Stimulated activated memory B cell treated with anti-CD40 and anti-IgM and Interleukin-4, amounts not matched to agents 10 μg/mL and 1 μg/mL and 100 μg/mL, for 72 hours (primary cell): ENCODE measurements at regions not wholly inside any gene's neighbourhood (a gene's known extent, or its start where the extent isn't known, plus 50 kb on each side); places are given as distances from the start of the nearest gene placed in this dataset.

ENCODE experiments used
- ATAC-seq: fragments of 150-1000 bp; cut with Tn5 transposase; 2 replicates; pipeline ENCODE4 v1.10.0; 2021
- H3K27ac Mint-ChIP-seq: one replicate; pipeline ENCODE4 v1.8.0; 2022; ENCODE audit warnings: mild to moderate bottlenecking, mixed read lengths
- H3K27me3 Mint-ChIP-seq: one replicate; pipeline ENCODE4 v1.8.0; 2022; ENCODE audit warnings: mixed read lengths
- H3K36me3 Mint-ChIP-seq: one replicate; pipeline ENCODE4 v1.8.0; 2022; ENCODE audit warnings: mixed read lengths
- H3K4me1 Mint-ChIP-seq: one replicate; pipeline ENCODE4 v1.8.0; 2022; ENCODE audit warnings: mixed read lengths
- H3K4me3 Mint-ChIP-seq: one replicate; pipeline ENCODE4 v1.8.0; 2022; ENCODE audit warnings: mild to moderate bottlenecking, moderate library complexity, mixed read lengths
- H3K9me3 Mint-ChIP-seq: one replicate; pipeline ENCODE4 v1.8.0; 2022; ENCODE audit warnings: mixed read lengths

DNA sequence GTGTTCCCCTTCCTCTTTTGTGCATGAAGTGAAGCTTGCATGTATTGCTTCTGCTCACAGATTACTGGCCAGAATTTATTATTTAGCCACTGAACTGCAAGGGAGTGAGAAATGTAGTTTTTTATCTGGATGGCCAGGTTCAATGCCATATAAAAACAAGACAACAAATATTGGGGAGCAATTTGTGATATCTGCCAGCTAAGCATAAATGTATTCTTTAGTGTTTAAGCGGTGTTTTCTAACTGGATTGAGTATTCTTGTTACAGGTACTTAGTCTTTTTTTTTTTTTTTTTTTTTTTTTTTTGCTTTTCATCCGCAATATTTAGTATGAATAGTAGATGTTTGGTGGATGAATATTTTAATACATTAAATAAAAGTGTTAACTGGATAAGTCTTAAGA, 158.2 kb downstream of the TFAP2B start:
- Mint-ChIP-seq H3K4me3 (no peak overlapping the region), H3K9me3 (peaks cover 2% of the 10 kb centered on the region), H3K27ac (no peak overlapping the region), H3K4me1 (no peaks in the 10 kb centered on the region), H3K27me3 (no peaks in the 10 kb centered on the region), H3K36me3 (no peaks in the 10 kb centered on the region)
- no peak for ATAC-seq

DNA sequence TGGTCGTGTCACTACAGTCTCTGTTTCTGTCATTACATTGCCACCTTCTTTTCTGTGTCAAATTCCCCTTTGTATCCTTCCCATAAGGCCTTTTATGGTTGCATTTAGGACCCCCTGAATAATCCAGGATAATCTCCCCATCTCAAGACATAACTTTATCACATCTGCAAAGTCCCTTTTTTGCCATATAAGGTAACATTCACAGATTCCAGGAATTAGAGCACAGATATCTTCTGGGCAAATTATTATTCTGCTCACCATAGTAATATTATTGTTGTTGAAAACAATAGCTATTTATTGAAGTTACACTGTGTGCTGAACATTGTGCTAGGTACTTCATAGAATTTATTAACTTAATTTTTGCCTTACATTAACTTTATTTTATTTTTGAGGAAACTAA, 159.1 kb downstream of the TFAP2B start:
- Mint-ChIP-seq H3K27ac (no peak overlapping the region), H3K9me3 (peaks cover 2% of the 10 kb centered on the region), H3K4me1 (no peaks in the 10 kb centered on the region), H3K36me3 (no peaks in the 10 kb centered on the region), H3K4me3 (no peak overlapping the region), H3K27me3 (no peaks in the 10 kb centered on the region)
- no peak for ATAC-seq

DNA sequence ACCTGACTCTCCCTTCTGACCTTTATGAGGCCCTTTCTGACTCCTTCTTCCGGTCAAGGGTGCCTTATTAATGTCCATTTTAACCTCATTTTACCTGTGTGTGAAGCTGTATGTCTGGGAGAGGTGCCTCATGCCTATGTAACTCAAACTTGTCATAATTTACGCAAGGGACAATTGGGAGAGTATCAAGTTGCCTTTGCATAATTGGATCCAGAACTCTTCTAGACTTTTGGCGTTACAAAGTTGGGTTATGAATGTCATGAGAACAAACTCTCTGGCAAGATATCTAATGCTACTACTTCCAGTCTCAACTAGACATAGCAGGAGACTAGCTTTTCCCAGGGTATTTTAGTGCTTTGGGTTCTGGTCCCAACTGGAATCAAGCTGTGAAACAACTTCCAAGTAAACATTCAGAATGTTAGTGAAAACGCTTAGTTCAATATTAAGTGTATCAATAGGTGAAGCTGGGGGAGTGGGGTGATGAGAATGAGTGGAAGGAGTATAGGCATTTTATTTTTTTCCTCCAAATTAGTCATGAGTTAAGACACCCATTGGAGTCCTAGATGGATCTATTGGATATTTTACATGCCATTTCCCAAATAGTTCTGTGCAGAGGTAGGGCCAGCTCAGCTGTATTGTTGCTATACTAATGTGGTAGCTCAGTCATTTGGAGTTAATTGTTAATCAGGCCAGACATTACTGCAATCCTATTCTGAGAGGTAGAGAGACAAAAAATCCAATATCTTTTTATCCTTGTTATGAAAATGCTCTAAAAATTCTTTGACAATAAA, 159.9 kb downstream of the TFAP2B start:
- Mint-ChIP-seq H3K4me3 (no peak overlapping the region), H3K9me3 (peaks cover 2% of the 10 kb centered on the region), H3K27me3 (no peaks in the 10 kb centered on the region), H3K36me3 (no peaks in the 10 kb centered on the region), H3K4me1 (no peaks in the 10 kb centered on the region), H3K27ac (no peak overlapping the region)
- no peak for ATAC-seq

- peaks cover 2% of the 10 kb centered on the region for H3K9me3 Mint-ChIP-seq
- H3K27me3 Mint-ChIP-seq = no peaks in the 10 kb centered on the region
- H3K4me3 Mint-ChIP-seq = no peak overlapping the region
- no peak overlapping the region for H3K27ac Mint-ChIP-seq
- ATAC-seq = no peak
- no peaks in the 10 kb centered on the region for H3K4me1 Mint-ChIP-seq
- no peaks in the 10 kb centered on the region for H3K36me3 Mint-ChIP-seq
Observed at GRCh38 chr6:50979171-50979525, 160.5 kb downstream of the TFAP2B start.

GRCh38 chr6:50984135-50984534, 165.5 kb downstream of the TFAP2B start:
- H3K4me3 Mint-ChIP-seq = no peak overlapping the region
- H3K27ac Mint-ChIP-seq = no peak overlapping the region
- ATAC-seq = no peak
- no peaks in the 10 kb centered on the region for H3K36me3 Mint-ChIP-seq
- no peaks in the 10 kb centered on the region for H3K27me3 Mint-ChIP-seq
- H3K4me1 Mint-ChIP-seq = no peaks in the 10 kb centered on the region
- H3K9me3 Mint-ChIP-seq = peaks cover 6% of the 10 kb centered on the region

- no peaks in the 10 kb centered on the region for H3K36me3 Mint-ChIP-seq
- no peaks in the 10 kb centered on the region for H3K4me1 Mint-ChIP-seq
- H3K9me3 Mint-ChIP-seq = peaks cover 4% of the 10 kb centered on the region
- no peak overlapping the region for H3K4me3 Mint-ChIP-seq
- H3K27me3 Mint-ChIP-seq = no peaks in the 10 kb centered on the region
- no peak for ATAC-seq
- H3K27ac Mint-ChIP-seq = no peak overlapping the region
Observed at GRCh38 chr6:50986319-50986718, 167.6 kb downstream of the TFAP2B start.

DNA sequence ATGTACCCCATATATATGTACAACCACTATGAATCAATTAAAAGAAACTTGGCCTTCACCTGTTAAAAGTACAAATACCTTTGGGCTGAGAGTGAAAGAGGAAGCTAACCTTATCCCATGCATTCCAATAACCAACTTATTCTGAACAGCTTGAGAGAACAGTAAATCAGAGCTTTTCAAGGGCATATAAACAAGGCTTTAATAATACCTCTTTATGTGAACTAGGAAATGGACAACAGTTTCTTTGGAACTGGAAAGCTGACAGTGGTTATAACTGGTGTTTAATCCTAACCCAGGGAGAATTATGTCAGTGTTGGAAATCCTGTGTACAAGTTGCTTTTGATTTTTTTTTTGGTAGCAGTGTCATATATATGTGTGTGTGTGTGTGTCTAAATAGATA, 170.5 kb downstream of the TFAP2B start:
- no peak overlapping the region for H3K4me3 Mint-ChIP-seq
- H3K36me3 Mint-ChIP-seq = no peaks in the 10 kb centered on the region
- peaks cover 4% of the 10 kb centered on the region for H3K9me3 Mint-ChIP-seq
- no peak for ATAC-seq
- H3K4me1 Mint-ChIP-seq = no peaks in the 10 kb centered on the region
- H3K27me3 Mint-ChIP-seq = no peaks in the 10 kb centered on the region
- H3K27ac Mint-ChIP-seq = no peak overlapping the region

DNA sequence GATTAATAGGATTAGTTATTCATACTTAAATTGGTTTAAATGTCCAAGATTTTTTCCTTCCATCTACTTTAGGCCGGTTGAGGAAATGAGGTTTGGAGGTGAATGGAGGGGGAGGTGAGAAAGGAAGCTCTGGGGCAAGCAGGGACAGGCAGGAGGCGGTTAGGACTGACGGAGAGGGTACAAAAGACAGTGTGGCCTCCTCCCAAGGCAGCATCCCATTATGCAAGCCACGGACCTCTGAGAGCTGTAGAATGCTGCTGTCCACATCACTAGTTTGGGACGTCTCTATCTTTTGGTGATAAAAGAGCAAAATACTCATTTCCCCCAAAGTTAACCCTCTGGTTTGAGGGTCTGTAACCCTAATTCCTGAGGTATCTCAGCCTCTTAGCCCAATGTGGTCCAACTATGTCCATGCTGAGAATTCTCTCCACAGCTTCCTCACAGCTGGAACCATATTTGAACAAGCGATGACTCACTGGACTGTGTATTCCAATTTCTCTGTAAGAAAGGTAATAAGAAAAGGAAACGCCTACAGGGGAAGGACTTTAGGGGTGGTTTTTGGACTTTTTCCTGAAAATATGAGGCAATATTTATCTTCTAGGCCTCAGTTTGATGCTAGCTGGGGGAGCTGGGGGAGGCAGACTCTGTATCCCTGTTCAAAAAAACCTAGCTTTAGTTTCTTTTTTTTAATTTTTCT, 172.2 kb downstream of the TFAP2B start:
- Mint-ChIP-seq H3K36me3 (no peaks in the 10 kb centered on the region), H3K9me3 (peaks cover 4% of the 10 kb centered on the region), H3K4me3 (no peak overlapping the region), H3K27ac (no peak overlapping the region), H3K27me3 (no peaks in the 10 kb centered on the region), H3K4me1 (no peaks in the 10 kb centered on the region)
- ATAC-seq = no peak

- Mint-ChIP-seq H3K4me1 (no peaks in the 10 kb centered on the region), H3K36me3 (no peaks in the 10 kb centered on the region), H3K4me3 (no peak overlapping the region), H3K9me3 (peaks cover 4% of the 10 kb centered on the region), H3K27ac (no peak overlapping the region), H3K27me3 (no peaks in the 10 kb centered on the region)
- no peak for ATAC-seq
Observed at GRCh38 chr6:50992232-50992631, 173.6 kb downstream of the TFAP2B start.

GRCh38 chr6:50992704-50993625, 174.3 kb downstream of the TFAP2B start:
- no peaks in the 10 kb centered on the region for H3K4me1 Mint-ChIP-seq
- H3K9me3 Mint-ChIP-seq = peaks cover 7% of the 10 kb centered on the region
- H3K4me3 Mint-ChIP-seq = no peak overlapping the region
- no peaks in the 10 kb centered on the region for H3K36me3 Mint-ChIP-seq
- H3K27me3 Mint-ChIP-seq = no peaks in the 10 kb centered on the region
- H3K27ac Mint-ChIP-seq = no peak overlapping the region
- no peak for ATAC-seq

- Mint-ChIP-seq H3K27me3 (no peaks in the 10 kb centered on the region), H3K4me3 (no peak overlapping the region), H3K36me3 (no peaks in the 10 kb centered on the region), H3K4me1 (no peaks in the 10 kb centered on the region), H3K27ac (no peak overlapping the region), H3K9me3 (peaks cover 3% of the 10 kb centered on the region)
- no peak for ATAC-seq
Observed at GRCh38 chr6:50993941-50994720, 175.5 kb downstream of the TFAP2B start.

GRCh38 chr6:50995036-50995435, 176.4 kb downstream of the TFAP2B start:
- H3K4me3 Mint-ChIP-seq = no peak overlapping the region
- H3K4me1 Mint-ChIP-seq = no peaks in the 10 kb centered on the region
- no peak for ATAC-seq
- no peaks in the 10 kb centered on the region for H3K27me3 Mint-ChIP-seq
- H3K36me3 Mint-ChIP-seq = no peaks in the 10 kb centered on the region
- peaks cover 3% of the 10 kb centered on the region for H3K9me3 Mint-ChIP-seq
- no peak overlapping the region for H3K27ac Mint-ChIP-seq

- H3K9me3 Mint-ChIP-seq = peaks cover 3% of the 10 kb centered on the region
- H3K27ac Mint-ChIP-seq = no peak overlapping the region
- H3K4me1 Mint-ChIP-seq = no peaks in the 10 kb centered on the region
- H3K27me3 Mint-ChIP-seq = no peaks in the 10 kb centered on the region
- no peak for ATAC-seq
- no peaks in the 10 kb centered on the region for H3K36me3 Mint-ChIP-seq
- H3K4me3 Mint-ChIP-seq = no peak overlapping the region
Observed at GRCh38 chr6:50998905-50999304, 180.2 kb downstream of the TFAP2B start.

GRCh38 chr6:51001399-51001798, 182.7 kb downstream of the TFAP2B start:
- Mint-ChIP-seq H3K4me3 (no peak overlapping the region), H3K4me1 (no peaks in the 10 kb centered on the region), H3K27ac (no peak overlapping the region), H3K9me3 (peaks cover 3% of the 10 kb centered on the region), H3K27me3 (no peaks in the 10 kb centered on the region), H3K36me3 (no peaks in the 10 kb centered on the region)
- no peak for ATAC-seq

- no peak overlapping the region for H3K4me3 Mint-ChIP-seq
- no peaks in the 10 kb centered on the region for H3K27me3 Mint-ChIP-seq
- H3K4me1 Mint-ChIP-seq = no peaks in the 10 kb centered on the region
- H3K9me3 Mint-ChIP-seq = peaks cover 5% of the 10 kb centered on the region
- H3K27ac Mint-ChIP-seq = no peak overlapping the region
- H3K36me3 Mint-ChIP-seq = no peaks in the 10 kb centered on the region
- ATAC-seq = no peak
Observed at GRCh38 chr6:51004380-51004779, 185.7 kb downstream of the TFAP2B start.
